ENCODE measurements at regions not wholly inside any gene's neighbourhood (a gene's known extent, or its start where the extent isn't known, plus 50 kb on each side); places are given as distances from the start of the nearest gene placed in this dataset.

GRCh38 chr4:175560604-175561003 is 251.5 kb downstream of the GPM6A start:
- Histone ChIP-seq H3K79me2 (ENCODE audit: insufficient read depth, low read depth) (no peaks in the 10 kb centered on the region), H3K9ac (no peak overlapping the region), H3K4me3 (IDR thresholded peaks at IDR 0.05; ENCODE audit: insufficient read depth, low read depth, low read length) (no peak overlapping the region), H2AFZ (ENCODE audit: low read depth) (no peak overlapping the region), H4K20me1 (ENCODE audit: insufficient read depth) (no peaks in the 10 kb centered on the region), H3K27me3 (ENCODE audit: insufficient read depth, low read depth) (no peaks in the 10 kb centered on the region), H3K4me1 (ENCODE audit: low read depth, poor library complexity, severe bottlenecking) (peaks cover 13% of the 10 kb centered on the region), H3K27ac (no peak overlapping the region), H3K36me3 (ENCODE audit: insufficient read depth) (no peaks in the 10 kb centered on the region; the same call in 1 of the 2 replicates), H3K4me2 (no peak overlapping the region)
- no peak; the same call in 1 of the 2 replicates for TF ChIP-seq CTCF (conservative IDR thresholded peaks at IDR 0.05; ENCODE audit: low read depth, low read length)

DNA sequence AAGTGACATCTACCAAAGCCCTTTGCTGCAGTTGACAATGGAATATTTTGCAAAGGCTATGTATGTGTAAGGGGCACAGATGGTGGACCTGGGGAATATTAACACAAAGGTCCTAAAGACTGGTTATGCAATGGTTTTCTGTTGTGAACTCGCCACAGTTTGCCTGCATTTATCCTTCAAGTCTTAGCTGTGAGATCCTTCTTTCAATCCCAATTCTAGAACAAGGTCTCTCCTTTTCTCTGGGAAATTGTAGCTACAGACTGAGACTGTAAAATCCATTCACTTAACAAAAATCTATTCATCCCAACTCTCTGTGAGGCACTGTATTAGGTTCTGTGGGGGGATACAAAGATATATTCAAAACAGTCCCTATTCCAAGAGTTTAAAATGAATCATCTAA is 250.4 kb downstream of the GPM6A start:
- Histone ChIP-seq H2AFZ (ENCODE audit: low read depth) (no peak overlapping the region), H3K9ac (no peak overlapping the region), H3K4me2 (no peak overlapping the region), H3K27me3 (ENCODE audit: insufficient read depth, low read depth) (no peaks in the 10 kb centered on the region), H3K79me2 (ENCODE audit: insufficient read depth, low read depth) (no peaks in the 10 kb centered on the region), H3K36me3 (ENCODE audit: insufficient read depth) (no peaks in the 10 kb centered on the region; the same call in 1 of the 2 replicates), H3K4me3 (IDR thresholded peaks at IDR 0.05; ENCODE audit: insufficient read depth, low read depth, low read length) (no peak overlapping the region), H3K27ac (no peak overlapping the region), H3K4me1 (ENCODE audit: low read depth, poor library complexity, severe bottlenecking) (peaks cover 13% of the 10 kb centered on the region), H4K20me1 (ENCODE audit: insufficient read depth) (no peaks in the 10 kb centered on the region)
- TF ChIP-seq CTCF (conservative IDR thresholded peaks at IDR 0.05; ENCODE audit: low read depth, low read length), result no peak

- no peak overlapping the region for H3K27ac ChIP-seq
- H3K36me3 ChIP-seq (ENCODE audit: insufficient read depth), result no peaks in the 10 kb centered on the region; the same call in 1 of the 2 replicates
- no peak overlapping the region for H3K9ac ChIP-seq
- H3K4me2 ChIP-seq, result no peak overlapping the region
- peaks cover 8% of the 10 kb centered on the region for H3K4me1 ChIP-seq (ENCODE audit: low read depth, poor library complexity, severe bottlenecking)
- TF ChIP-seq CTCF (conservative IDR thresholded peaks at IDR 0.05; ENCODE audit: low read depth, low read length), result no peak
- H4K20me1 ChIP-seq (ENCODE audit: insufficient read depth), result no peaks in the 10 kb centered on the region
- H3K4me3 ChIP-seq (IDR thresholded peaks at IDR 0.05; ENCODE audit: insufficient read depth, low read depth, low read length), result no peak overlapping the region
- no peaks in the 10 kb centered on the region for H3K79me2 ChIP-seq (ENCODE audit: insufficient read depth, low read depth)
- H3K27me3 ChIP-seq (ENCODE audit: insufficient read depth, low read depth), result no peaks in the 10 kb centered on the region
- no peak overlapping the region for H2AFZ ChIP-seq (ENCODE audit: low read depth)
Measured at GRCh38 chr4:175562111-175562510, 250.0 kb downstream of the GPM6A start.

DNA sequence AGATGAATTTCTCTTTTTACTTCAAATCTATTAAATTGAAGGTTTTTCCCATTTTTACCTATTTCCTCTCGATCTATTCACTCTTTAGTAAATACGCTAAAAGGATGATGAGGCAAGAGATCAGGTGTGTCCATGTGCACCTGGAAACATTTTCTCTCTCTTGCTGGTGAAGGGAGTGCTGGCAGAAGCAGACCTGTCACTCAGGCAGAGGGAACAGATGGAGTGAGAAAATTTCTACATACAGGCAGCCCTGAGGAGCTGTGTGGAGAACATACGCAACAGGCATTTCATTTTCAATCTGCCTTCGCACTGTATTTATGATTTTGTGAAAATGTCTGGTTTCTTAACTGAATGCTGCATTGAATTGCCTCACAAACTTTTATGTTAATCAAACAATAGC is 249.5 kb downstream of the GPM6A start:
- H2AFZ ChIP-seq (ENCODE audit: low read depth), result no peak overlapping the region
- no peaks in the 10 kb centered on the region for H4K20me1 ChIP-seq (ENCODE audit: insufficient read depth)

More for the DNA sequence above, 249.5 kb downstream of the GPM6A start:
- Histone ChIP-seq H3K79me2 (ENCODE audit: insufficient read depth, low read depth) (no peaks in the 10 kb centered on the region), H3K36me3 (ENCODE audit: insufficient read depth) (no peaks in the 10 kb centered on the region; the same call in 1 of the 2 replicates), H3K4me2 (no peak overlapping the region), H3K4me3 (IDR thresholded peaks at IDR 0.05; ENCODE audit: insufficient read depth, low read depth, low read length) (no peak overlapping the region), H3K27ac (no peak overlapping the region), H3K4me1 (ENCODE audit: low read depth, poor library complexity, severe bottlenecking) (peaks cover 4% of the 10 kb centered on the region), H3K27me3 (ENCODE audit: insufficient read depth, low read depth) (no peaks in the 10 kb centered on the region), H3K9ac (no peak overlapping the region)
- no peak for TF ChIP-seq CTCF (conservative IDR thresholded peaks at IDR 0.05; ENCODE audit: low read depth, low read length)

Measured in KMS-11 (cell line).